ENCODE measurements at regions not wholly inside any gene's neighbourhood (a gene's known extent, or its start where the extent isn't known, plus 50 kb on each side); places are given as distances from the start of the nearest gene placed in this dataset.
A peak's percentile ranks its signal among the peaks of the same experiment; 100 is the strongest.

DNA sequence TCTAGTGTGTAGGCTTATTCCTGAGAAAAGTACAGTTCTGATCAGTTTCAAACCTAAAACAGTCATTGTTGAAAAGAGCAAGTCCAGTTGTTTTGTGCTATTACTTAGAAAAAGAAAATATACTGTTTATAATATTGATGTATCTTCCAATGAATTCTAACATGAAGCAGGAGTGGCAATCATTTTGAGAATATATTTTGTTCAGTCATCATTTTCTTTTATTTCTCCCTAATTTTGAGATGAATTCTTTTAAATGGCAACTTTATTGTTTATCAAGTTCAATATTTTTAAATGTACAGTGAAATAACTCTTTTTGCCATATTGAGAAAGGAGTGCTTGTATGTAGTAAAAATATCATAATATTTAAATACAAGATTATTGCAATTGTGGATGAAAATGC, 862.2 kb upstream of the MDGA2 start:
- no peak for DNase-seq (ENCODE audit: low read depth)
- in situ Hi-C loops (cut with HindIII; ENCODE audit: low pct_unique_long_range_greater_than_20kb, low sequenced_read_pairs), result no loop called here

DNA sequence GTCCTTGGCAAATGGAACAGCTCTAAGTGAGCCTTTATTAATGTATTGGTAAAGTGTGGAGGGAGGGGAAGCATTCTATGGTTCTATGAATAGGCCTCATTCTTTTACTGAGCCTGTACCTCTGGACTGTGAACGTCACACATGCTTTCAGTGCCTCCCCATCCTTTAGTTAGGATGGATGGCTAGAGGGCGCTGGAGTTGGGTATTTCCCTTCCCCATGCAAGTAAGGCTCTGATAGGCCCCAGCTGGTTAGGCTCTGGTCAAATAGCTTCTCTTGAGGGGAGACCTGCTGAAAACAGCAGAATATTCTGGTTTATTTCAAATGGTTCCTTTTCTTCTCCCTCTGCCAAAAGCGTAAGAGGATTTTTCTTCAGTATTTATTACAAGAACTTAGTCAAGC, 860.9 kb upstream of the MDGA2 start:
- in situ Hi-C loops (cut with HindIII; ENCODE audit: low pct_unique_long_range_greater_than_20kb, low sequenced_read_pairs), result no loop called here
- DNase-seq (ENCODE audit: low read depth), result no peak

DNA sequence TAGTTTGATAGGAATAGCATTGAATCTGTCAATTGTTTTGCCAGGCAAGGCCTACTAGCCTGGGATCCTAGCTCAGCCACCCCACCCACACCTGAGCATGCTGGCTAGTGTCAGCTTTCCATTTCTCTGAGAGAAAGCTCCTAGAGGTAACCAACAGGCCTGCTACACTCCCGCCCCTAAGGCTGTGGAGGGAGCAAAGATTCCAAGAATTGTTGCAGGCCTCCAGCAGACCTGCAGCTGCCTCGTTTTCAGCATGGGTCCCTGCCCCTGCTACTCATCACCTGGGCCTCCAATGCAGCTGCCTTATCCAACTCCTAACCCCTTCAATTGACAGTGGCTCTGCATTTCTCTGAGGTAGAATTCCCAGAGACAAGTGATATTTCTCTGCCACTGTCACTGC, 852.4 kb upstream of the MDGA2 start:
- in situ Hi-C loops (cut with HindIII; ENCODE audit: low pct_unique_long_range_greater_than_20kb, low sequenced_read_pairs), result no loop called here
- DNase-seq (ENCODE audit: low read depth), result no peak

DNA sequence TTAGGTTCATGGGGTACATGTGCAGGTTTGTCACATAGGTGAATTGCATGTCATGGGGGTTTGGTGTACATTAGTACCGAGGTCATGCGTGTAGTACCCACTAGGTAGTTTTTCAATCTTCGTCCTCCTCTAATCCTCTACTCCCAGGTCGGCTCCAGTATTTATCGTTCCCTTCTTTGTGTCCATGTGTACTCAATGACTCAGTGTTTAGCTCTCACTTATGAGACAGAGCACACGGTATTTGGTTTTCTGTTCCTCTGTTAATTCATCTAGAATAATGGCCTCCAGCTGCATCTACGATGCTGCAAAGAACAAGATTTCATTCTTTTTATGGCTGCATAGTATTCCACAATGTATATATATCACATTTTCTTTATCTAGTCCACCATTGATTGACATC, 850.9 kb upstream of the MDGA2 start:
- DNase-seq (ENCODE audit: low read depth), result no peak
- in situ Hi-C loops (cut with HindIII; ENCODE audit: low pct_unique_long_range_greater_than_20kb, low sequenced_read_pairs), result no loop called here

DNA sequence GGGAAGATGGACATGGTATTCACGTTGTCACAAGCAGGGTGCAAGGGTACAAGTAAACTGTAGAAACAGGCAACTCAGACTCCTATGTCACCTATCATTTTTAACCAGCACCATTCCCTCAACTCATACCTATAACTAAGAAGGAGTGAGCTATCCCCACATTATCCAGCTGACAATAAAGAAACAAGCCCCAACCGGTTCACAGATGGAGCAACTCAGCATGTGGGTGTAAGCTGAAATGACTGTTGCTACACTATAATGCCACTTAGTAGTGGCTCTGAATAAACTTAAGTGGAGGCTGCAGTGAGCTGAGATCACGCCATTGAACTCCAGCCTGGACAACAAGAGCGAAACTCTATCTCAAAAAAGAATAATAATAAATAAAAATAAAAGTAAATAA, 829.5 kb upstream of the MDGA2 start:
- in situ Hi-C loops (cut with HindIII; ENCODE audit: low pct_unique_long_range_greater_than_20kb, low sequenced_read_pairs), result no loop called here
- no peak for DNase-seq (ENCODE audit: low read depth)

DNA sequence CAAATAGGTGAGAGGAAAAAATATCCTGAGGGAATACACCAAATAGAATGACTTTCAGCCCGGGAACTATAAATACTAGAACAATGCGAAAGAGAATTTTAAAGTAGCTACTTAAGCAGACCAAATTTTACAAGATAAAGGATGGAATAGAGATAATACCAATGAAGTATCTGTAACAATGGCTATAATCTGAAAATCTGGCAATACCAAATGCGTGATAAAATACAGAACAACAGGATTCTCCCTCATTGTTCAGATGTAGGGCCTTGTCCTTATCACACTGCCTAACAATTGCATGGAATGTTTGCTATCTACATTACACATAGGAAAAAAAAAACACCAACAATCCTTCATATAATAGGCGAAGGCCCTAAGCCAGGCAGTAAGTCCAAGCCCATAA, 815.4 kb upstream of the MDGA2 start:
- in situ Hi-C loops (cut with HindIII; ENCODE audit: low pct_unique_long_range_greater_than_20kb, low sequenced_read_pairs), result no loop called here
- no peak for DNase-seq (ENCODE audit: low read depth)

DNA sequence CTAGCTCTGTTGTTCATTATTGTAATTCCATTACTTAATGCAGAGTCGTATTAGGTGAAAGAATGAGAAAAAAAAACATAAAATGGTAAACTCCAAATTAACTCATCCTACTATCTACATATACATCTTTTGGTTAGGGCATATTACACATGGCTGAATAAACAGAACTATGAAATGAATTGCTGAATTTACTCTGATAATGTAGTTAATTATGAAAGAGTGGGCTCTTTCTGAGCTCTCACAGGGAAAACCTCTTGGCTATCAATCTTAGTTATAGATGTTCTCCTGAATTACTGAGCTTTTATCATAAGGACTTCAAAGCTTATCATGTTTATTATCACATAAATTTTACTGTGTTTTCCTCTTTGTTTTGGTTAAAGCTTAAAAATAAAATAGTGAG, 798.5 kb upstream of the MDGA2 start:
- in situ Hi-C loops (cut with HindIII; ENCODE audit: low pct_unique_long_range_greater_than_20kb, low sequenced_read_pairs), result no loop called here
- DNase-seq (ENCODE audit: low read depth), result no peak

DNA sequence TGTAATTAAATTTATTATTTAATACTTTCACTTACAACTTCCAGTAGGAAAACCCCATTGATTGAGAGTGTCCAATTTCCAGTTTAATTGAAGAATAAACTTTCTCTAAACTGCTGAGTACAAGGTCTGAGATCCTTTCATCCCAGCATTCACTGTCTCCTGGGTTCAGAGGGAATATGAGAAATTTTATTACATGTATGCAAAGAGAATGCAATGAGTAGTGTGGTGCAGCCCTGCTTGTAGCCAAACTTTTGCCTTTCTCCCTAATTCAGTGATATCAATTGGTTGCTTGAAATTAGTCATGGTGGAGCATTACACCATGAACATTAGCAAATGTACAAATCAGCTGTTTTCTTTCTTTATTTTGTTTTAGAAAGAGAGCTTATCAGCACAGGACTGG, 780.6 kb upstream of the MDGA2 start:
- in situ Hi-C loops (cut with HindIII; ENCODE audit: low pct_unique_long_range_greater_than_20kb, low sequenced_read_pairs), result no loop called here
- no peak for DNase-seq (ENCODE audit: low read depth)

DNA sequence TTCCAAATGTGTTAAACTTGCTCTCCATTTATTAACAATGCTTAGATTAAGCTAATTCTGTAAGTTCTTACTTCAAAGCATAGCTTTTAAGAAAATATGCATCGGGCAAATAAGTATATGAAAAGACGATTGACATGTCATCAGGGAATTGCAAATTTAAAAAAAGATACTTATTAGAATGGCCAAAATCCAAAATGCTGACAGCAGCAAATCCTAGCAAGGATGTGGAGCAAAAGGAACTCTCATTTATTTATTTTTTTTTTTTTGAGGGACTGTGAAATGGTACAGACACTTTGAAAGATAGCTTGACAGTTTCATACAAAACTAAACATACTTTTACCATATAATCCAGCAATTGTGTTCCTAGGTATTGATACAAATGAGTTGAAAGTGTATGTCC, 779.5 kb upstream of the MDGA2 start:
- in situ Hi-C loops (cut with HindIII; ENCODE audit: low pct_unique_long_range_greater_than_20kb, low sequenced_read_pairs), result no loop called here
- DNase-seq (ENCODE audit: low read depth), result no peak

DNA sequence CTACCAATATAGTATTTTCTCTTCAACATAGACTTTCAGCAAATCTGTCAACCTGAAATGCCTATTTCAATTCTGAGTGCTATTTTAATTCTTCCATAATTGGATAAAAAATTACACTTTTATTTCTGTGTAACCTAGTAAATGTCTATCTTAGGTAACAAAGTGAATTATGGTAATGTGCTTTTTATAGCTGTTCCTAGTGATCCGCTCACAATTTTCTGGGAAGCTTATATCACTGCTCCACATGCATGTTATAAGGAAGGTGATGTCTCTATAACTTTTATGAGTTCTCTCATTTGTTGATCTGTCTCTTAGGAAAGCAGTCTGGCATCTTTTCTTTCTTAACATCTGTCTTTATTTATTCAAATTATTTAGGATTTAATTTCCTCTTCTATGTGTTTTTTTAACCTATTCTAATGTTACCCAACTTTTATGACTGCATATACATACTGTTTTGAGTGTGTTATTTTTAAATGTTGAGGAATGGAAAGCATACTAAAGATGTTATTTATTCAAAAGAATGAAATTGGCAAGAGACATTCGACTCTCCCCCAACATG, 777.1 kb upstream of the MDGA2 start:
- no peak for DNase-seq (ENCODE audit: low read depth)
- in situ Hi-C loops (cut with HindIII; ENCODE audit: low pct_unique_long_range_greater_than_20kb, low sequenced_read_pairs), result no loop called here

DNA sequence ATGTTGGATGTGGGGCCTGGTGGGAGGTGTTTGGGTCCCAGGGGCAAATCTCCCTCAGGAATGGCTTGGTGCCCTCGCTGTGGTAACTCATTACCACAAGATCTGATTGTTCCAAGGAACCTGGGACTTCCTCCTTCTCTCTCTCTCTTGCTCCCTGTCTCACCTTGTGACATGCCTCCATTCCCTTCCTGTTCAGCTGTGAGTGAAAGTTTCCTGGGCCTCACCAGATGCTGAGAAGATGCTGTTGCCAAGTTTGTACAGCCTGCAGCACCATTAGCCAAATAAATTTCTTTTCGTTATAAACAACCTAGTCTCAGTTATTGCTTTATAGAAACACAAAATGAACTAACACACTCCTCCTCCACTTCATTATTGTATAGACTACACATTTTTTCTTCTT, 759.8 kb upstream of the MDGA2 start:
- in situ Hi-C loops (cut with HindIII; ENCODE audit: low pct_unique_long_range_greater_than_20kb, low sequenced_read_pairs), result no loop called here
- no peak for DNase-seq (ENCODE audit: low read depth)

DNA sequence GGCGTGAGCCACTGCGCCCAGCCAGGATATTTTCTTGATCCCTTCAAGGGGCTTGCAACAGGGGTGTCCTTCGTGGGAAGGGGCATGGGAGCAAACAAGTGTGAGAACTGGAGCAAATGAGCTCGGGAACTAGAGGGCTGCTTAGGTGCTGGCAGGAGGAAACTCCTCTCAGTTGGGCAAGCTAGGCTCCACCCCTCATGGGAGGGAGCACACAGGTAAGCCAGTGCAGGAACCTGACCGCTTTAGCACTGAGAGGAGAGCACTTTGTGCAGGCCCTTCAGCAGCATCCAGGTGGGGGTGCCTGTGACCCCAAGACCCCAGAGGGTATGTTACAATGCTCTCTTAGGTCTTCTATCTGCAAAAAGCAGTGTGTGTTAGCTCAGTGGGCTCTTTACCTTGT, 755.4 kb upstream of the MDGA2 start:
- DNase-seq (ENCODE audit: low read depth), result no peak
- in situ Hi-C loops (cut with HindIII; ENCODE audit: low pct_unique_long_range_greater_than_20kb, low sequenced_read_pairs), result no loop called here

DNA sequence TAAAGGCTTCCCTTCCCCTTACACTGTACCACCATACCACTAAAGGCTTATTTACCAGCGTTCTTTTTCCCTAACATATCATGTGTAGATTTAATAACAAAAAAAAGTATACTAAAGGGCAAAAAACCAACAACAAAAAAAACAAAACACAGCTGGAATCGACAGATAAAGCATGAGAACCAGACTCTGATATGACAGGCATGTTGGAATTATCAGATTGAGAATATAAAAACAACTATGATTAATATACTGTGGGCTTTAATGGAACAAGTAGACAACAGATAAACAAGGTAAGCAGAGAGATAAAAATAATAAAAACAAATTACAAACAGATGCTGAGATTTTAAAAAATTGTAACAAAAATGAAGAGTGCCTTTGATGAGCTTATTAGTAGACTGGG, 754.1 kb upstream of the MDGA2 start:
- in situ Hi-C loops (cut with HindIII; ENCODE audit: low pct_unique_long_range_greater_than_20kb, low sequenced_read_pairs), result no loop called here
- DNase-seq (ENCODE audit: low read depth), result no peak

DNA sequence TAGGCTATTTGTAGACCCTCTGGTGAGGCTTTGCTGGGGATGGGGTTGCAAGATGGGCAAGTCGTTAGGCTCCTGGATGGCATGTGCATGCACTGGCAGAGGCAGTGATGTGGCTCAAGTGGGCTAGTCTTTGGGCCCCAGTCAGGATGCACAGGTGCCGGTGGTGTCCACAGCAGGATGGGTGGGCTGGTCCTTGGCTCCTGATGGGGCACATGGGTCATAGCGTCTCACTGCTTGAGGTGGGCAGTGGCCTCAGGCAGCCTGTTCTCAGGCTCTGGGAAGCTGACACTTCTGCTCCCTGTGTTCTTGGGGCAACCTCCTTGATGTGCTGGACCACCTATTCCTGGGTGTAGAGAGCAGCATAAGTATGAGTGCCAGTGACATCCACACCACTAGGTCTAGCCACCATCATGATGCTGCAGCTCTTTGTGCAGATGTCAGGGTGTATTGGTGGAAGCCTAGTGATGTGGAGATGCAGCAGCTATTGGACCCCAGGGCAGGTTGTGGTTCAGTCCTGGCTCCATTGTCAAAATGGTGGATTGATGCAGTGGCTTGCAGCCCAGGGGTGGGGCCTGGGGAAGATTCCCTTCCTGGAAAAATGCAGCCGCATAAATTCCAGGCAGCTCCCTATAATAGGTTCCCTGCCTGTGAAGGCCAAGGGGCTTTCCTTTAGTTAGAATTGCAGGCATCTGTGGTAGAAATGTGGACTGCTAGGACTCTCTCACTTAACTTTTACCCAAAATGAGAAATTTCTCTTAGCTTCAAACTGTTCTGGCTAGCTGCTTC, 742.5 kb upstream of the MDGA2 start:
- in situ Hi-C loops (cut with HindIII; ENCODE audit: low pct_unique_long_range_greater_than_20kb, low sequenced_read_pairs), result no loop called here
- no peak for DNase-seq (ENCODE audit: low read depth)

DNA sequence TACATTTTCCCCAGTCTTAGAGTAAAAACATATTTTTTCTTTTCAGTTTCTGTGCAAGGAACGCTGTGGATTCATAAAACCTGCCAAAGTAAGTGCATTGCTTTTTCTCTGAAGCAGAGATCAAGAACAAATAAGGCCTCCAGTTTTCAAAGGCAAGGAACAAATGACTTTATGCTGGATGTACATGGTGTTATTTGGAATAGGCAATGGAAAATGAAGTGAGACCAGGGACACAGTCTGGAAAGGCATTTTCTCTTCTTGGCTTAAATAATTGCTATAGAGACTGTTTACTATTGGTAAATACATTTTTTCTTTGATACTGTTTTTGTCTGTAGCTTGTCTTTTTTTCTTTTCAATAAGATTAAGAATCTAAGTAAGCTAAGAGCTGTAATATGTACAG, 725.9 kb upstream of the MDGA2 start:
- no peak for DNase-seq (ENCODE audit: low read depth)
- in situ Hi-C loops (cut with HindIII; ENCODE audit: low pct_unique_long_range_greater_than_20kb, low sequenced_read_pairs), result no loop called here

DNA sequence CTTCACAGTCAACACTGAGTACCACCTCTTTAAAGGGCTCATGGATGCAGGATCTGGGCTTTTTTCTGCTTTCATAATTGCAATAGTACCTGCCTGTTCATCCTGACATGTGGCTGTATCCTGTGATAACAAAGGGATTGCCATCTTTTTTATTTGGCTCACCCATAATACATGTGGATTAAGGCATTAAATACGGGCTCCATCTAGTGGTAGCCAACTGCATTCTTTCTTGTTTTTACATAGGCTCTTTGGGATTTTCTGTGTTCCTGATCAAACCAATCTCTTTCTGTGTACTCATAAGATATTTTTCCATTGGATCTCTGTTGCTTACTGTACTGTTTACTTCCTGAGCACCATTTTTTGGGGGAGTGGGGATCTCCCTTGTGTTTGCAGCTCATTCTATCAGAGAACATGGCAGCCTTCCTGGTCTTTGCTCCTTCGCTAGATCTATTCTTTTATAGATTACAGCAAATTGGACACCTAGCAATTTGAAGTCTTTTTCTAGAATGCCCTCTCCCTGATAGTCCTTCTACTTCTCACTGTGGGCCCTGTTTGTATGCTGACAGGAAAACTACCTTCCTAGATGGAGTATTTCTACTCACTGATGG, 723.4 kb upstream of the MDGA2 start:
- DNase-seq (ENCODE audit: low read depth), result peak; percentile 38
- in situ Hi-C loops (cut with HindIII; ENCODE audit: low pct_unique_long_range_greater_than_20kb, low sequenced_read_pairs), result no loop called here

DNA sequence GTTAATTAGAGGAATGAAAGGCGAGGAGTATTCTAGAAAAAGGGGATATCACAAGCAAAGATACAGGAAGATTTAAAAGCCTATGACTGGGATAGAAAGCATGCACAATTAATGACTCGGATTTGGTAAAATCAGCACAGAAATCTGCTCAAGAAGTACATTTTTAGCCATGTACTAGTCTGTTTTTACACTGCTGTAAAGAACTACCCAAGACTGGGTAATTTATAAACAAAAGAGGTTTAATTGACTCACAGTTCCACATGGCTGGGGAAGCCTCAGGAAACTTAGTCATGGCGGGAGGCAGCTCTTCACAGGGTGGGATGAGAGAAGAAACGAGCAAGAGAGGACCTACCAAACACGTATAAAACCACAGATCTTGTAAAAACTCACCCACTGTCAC, 716.3 kb upstream of the MDGA2 start:
- in situ Hi-C loops (cut with HindIII; ENCODE audit: low pct_unique_long_range_greater_than_20kb, low sequenced_read_pairs), result no loop called here
- no peak for DNase-seq (ENCODE audit: low read depth)

DNA sequence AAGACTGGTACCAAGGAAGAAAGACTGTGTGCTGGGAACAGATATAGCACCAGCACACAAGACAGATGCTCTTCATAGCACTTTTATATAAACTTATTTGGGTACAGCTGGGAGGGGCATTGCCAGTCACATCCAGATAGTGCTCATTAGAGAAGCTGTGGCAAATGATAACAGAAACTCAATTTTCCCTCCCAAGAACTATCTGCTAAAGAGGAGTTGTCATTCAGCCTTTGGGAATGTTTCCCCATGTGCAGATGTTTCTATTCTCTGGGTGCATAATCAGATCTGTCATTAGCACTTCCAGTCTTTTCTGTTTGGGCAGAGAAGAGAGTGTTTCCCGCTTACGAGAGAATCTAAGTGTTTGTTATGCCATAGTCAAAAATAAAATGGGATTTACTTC, 714.9 kb upstream of the MDGA2 start:
- no peak for DNase-seq (ENCODE audit: low read depth)
- in situ Hi-C loops (cut with HindIII; ENCODE audit: low pct_unique_long_range_greater_than_20kb, low sequenced_read_pairs), result no loop called here

DNA sequence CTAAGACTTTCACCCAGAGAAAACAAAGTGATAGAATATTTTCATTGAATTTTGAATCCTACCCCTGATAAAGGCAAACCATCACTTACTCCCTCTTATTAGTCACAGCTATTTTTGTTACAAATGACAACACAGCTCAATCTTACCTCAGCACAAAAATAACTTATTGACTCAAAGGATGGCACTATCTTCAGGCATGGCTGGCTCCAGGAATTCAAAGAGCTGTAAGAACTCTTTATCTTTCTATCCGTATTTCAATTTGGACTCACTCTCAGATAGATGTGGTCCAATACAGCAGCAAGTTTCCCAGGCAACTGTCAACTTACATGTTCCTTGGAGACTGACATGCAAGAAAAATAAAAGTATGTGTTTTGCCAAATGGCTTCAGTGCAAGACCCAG, 709.4 kb upstream of the MDGA2 start:
- DNase-seq (ENCODE audit: low read depth), result peak; percentile 32
- in situ Hi-C loops (cut with HindIII; ENCODE audit: low pct_unique_long_range_greater_than_20kb, low sequenced_read_pairs), result no loop called here

DNA sequence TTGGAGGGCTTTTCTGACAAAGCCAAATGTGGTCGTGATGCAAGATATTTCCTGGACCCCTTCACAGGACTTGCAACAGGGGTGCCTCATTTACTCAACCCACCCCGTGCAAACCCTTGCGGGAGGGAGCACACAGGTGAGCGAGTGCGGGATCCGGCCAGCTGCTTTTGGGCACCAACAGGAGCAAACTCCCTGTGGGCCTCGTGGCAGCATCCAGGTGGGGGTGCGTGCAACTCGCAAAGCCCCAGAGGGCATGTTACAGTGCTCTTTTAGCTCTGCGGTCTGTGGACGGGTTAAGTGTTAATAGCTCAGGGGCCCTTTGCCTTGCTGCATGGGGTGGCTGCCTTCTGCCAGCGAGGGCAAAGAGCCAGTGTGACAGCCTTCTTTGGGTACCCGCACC, 707.6 kb upstream of the MDGA2 start:
- no peak for DNase-seq (ENCODE audit: low read depth)

More for the DNA sequence above, 707.6 kb upstream of the MDGA2 start:
- in situ Hi-C loops (cut with HindIII; ENCODE audit: low pct_unique_long_range_greater_than_20kb, low sequenced_read_pairs), result no loop called here
